ENCODE measurements at regions not wholly inside any gene's neighbourhood (a gene's known extent, or its start where the extent isn't known, plus 50 kb on each side); places are given as distances from the start of the nearest gene placed in this dataset.

- TF ChIP-seq CTCF (IDR thresholded peaks at IDR 0.05) = no peak
- no peak for TF ChIP-seq POLR2A (IDR thresholded peaks at IDR 0.05)
These were observed 232.0 kb downstream of the GRIN2B start for GRCh38 chr12:13749389-13749788.
